ENCODE measurements at regions not wholly inside any gene's neighbourhood (a gene's known extent, or its start where the extent isn't known, plus 50 kb on each side); places are given as distances from the start of the nearest gene placed in this dataset.

GRCh38 chr6:47974106-47974505 is 136.9 kb downstream of the PTCHD4 start:
- Mint-ChIP-seq H3K4me1 (no peaks in the 10 kb centered on the region), H3K27me3 (no peaks in the 10 kb centered on the region), H3K27ac (no peak overlapping the region), H3K9me3 (ENCODE audit: low read depth) (no peaks in the 10 kb centered on the region), H3K4me3 (no peak overlapping the region), H3K36me3 (no peaks in the 10 kb centered on the region)
- DNase-seq, result no peak
- no peak for ATAC-seq
- CTCF ChIA-PET, result no interaction called here

DNA sequence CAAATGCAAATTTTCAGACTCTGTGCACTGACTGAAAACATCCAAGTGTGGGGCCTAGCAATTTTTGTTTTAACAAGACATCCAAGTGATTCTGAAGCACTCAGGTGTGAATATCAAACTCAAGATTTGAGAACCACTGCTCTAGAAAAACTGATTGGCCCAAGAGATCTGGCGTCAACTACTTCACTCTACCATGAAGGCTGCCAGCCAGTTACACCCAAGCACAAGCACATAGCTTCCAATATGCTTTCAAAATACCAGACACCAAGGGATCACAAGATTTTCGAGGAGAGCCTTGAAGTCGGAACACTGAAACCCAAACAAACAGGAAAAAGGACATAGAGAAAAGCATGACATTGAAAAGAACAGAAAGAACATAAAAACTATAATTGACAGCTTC is 140.2 kb downstream of the PTCHD4 start:
- no peak overlapping the region for H3K4me3 Mint-ChIP-seq
- H3K27ac Mint-ChIP-seq, result no peak overlapping the region
- ATAC-seq (no peak), DNase-seq (no peak)
- no peaks in the 10 kb centered on the region for H3K27me3 Mint-ChIP-seq
- H3K36me3 Mint-ChIP-seq, result no peaks in the 10 kb centered on the region
- CTCF ChIA-PET, result no interaction called here
- H3K4me1 Mint-ChIP-seq, result no peaks in the 10 kb centered on the region
- no peaks in the 10 kb centered on the region for H3K9me3 Mint-ChIP-seq (ENCODE audit: low read depth)

GRCh38 chr6:47967843-47968242 is 143.2 kb downstream of the PTCHD4 start:
- Mint-ChIP-seq H3K27me3 (no peaks in the 10 kb centered on the region), H3K27ac (no peak overlapping the region), H3K4me3 (no peak overlapping the region), H3K4me1 (no peaks in the 10 kb centered on the region), H3K36me3 (no peaks in the 10 kb centered on the region), H3K9me3 (ENCODE audit: low read depth) (no peaks in the 10 kb centered on the region)
- ATAC-seq, result no peak
- CTCF ChIA-PET, result no interaction called here
- DNase-seq, result no peak

GRCh38 chr6:47964969-47965368 is 146.0 kb downstream of the PTCHD4 start:
- H3K27ac Mint-ChIP-seq, result no peak overlapping the region
- H3K4me1 Mint-ChIP-seq, result no peaks in the 10 kb centered on the region
- H3K27me3 Mint-ChIP-seq, result no peaks in the 10 kb centered on the region
- ATAC-seq (no peak), DNase-seq (no peak)
- H3K36me3 Mint-ChIP-seq, result no peaks in the 10 kb centered on the region
- no peaks in the 10 kb centered on the region for H3K9me3 Mint-ChIP-seq (ENCODE audit: low read depth)
- no peak overlapping the region for H3K4me3 Mint-ChIP-seq
- CTCF ChIA-PET, result no interaction called here

- no peak overlapping the region for H3K27ac Mint-ChIP-seq
- H3K27me3 Mint-ChIP-seq, result no peaks in the 10 kb centered on the region
- DNase-seq, result no peak
- CTCF ChIA-PET, result no interaction called here
- no peaks in the 10 kb centered on the region for H3K9me3 Mint-ChIP-seq (ENCODE audit: low read depth)
- no peak for ATAC-seq
- no peak overlapping the region for H3K4me3 Mint-ChIP-seq
- no peaks in the 10 kb centered on the region for H3K4me1 Mint-ChIP-seq
- no peaks in the 10 kb centered on the region for H3K36me3 Mint-ChIP-seq
Measured at GRCh38 chr6:47952640-47953039, 158.4 kb downstream of the PTCHD4 start.

DNA sequence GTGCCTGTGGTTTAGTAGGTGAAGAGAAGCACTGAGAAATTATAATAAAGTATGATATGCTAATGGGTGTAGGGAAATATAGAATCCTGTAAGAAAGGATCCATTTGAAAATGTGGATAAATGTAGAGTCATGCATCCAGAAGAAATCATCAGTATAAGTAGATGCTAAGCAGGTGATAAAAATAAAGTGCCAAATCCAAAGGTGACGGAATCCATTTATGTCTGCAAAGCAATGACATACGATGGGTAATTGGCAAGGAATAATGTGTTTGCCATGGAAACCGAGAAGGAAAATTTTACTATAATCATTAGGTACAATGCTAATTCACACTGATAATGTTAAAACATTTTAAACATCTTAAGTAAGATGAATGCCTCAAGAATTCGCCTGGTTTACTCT is 163.0 kb downstream of the OPN5 start:
- CTCF ChIA-PET, result no interaction called here
- Mint-ChIP-seq H3K36me3 (no peaks in the 10 kb centered on the region), H3K9me3 (ENCODE audit: low read depth) (no peaks in the 10 kb centered on the region), H3K27me3 (no peaks in the 10 kb centered on the region), H3K4me3 (no peak overlapping the region), H3K4me1 (no peaks in the 10 kb centered on the region), H3K27ac (no peak overlapping the region)
- ATAC-seq (no peak), DNase-seq (no peak)

- H3K4me1 Mint-ChIP-seq, result no peaks in the 10 kb centered on the region
- H3K27ac Mint-ChIP-seq, result no peak overlapping the region
- H3K36me3 Mint-ChIP-seq, result no peaks in the 10 kb centered on the region
- H3K27me3 Mint-ChIP-seq, result no peaks in the 10 kb centered on the region
- H3K4me3 Mint-ChIP-seq, result no peak overlapping the region
- peaks cover 3% of the 10 kb centered on the region for H3K9me3 Mint-ChIP-seq (ENCODE audit: low read depth)
- ATAC-seq, result no peak
- DNase-seq, result no peak
- CTCF ChIA-PET, result no interaction called here
Measured at GRCh38 chr6:47938405-47938804, 156.6 kb downstream of the OPN5 start.

- H3K4me1 Mint-ChIP-seq, result no peaks in the 10 kb centered on the region
- H3K9me3 Mint-ChIP-seq (ENCODE audit: low read depth), result peaks cover 3% of the 10 kb centered on the region
- CTCF ChIA-PET, result no interaction called here
Measured at GRCh38 chr6:47936820-47937219, 155.0 kb downstream of the OPN5 start.

DNA sequence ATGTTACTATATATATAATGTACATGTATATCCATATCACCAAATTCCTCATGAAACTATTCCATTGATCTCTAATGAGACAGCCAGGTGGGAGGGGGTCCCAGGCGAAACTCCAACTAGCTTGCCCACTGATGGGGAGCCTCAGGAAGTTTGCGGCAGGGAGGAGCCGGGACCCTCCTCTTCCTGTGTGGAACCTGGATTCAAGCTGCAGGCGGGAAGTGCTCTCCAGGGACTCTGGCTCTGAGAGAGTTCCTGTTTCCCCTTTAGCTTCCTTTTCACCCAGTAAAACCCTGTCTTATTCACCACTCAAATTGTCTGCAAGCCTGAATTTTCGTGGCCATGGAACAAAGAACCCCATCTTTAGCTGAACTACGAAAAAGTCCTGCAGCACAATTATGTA is 152.2 kb downstream of the OPN5 start:
- CTCF ChIA-PET, result no interaction called here

More at GRCh38 chr6:47936820-47937219, 155.0 kb downstream of the OPN5 start:
- ATAC-seq (no peak), DNase-seq (no peak)
- H3K4me3 Mint-ChIP-seq, result no peak overlapping the region
- no peak overlapping the region for H3K27ac Mint-ChIP-seq
- H3K27me3 Mint-ChIP-seq, result no peaks in the 10 kb centered on the region
- no peaks in the 10 kb centered on the region for H3K36me3 Mint-ChIP-seq

GRCh38 chr6:47932575-47932974 is 150.7 kb downstream of the OPN5 start:
- Mint-ChIP-seq H3K4me3 (no peak overlapping the region), H3K36me3 (no peaks in the 10 kb centered on the region), H3K9me3 (ENCODE audit: low read depth) (peaks cover 3% of the 10 kb centered on the region), H3K27me3 (no peaks in the 10 kb centered on the region), H3K4me1 (no peaks in the 10 kb centered on the region), H3K27ac (no peak overlapping the region)
- DNase-seq (no peak), ATAC-seq (no peak)
- CTCF ChIA-PET, result no interaction called here

More for the DNA sequence above, 152.2 kb downstream of the OPN5 start:
- Mint-ChIP-seq H3K27ac (no peak overlapping the region), H3K4me1 (no peaks in the 10 kb centered on the region), H3K9me3 (ENCODE audit: low read depth) (peaks cover 3% of the 10 kb centered on the region), H3K36me3 (no peaks in the 10 kb centered on the region), H3K4me3 (no peak overlapping the region), H3K27me3 (no peaks in the 10 kb centered on the region)
- no peak for DNase-seq
- ATAC-seq, result no peak

DNA sequence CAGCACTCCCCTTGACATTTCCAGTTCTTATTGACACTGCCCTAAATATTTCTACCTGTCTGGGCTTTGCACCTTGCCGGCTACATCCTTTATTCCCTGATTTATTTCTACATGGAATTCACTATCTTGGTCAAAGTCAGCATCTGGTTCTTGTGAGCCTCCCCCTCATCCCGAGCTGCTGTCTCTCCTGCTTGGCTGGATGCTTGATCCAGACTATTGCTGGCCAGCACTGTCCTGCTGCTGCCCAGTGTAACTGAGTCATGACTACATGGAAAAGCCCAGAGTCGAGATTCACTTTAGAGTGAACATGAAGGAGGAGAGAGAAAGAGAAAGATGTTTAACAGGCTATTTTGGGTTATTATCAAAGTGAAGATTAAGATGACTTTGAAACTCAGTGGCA is 142.2 kb downstream of the OPN5 start:
- Mint-ChIP-seq H3K4me1 (no peaks in the 10 kb centered on the region), H3K36me3 (no peaks in the 10 kb centered on the region), H3K4me3 (no peak overlapping the region), H3K27me3 (no peaks in the 10 kb centered on the region), H3K27ac (no peak overlapping the region), H3K9me3 (ENCODE audit: low read depth) (no peaks in the 10 kb centered on the region)
- no peak for ATAC-seq
- CTCF ChIA-PET, result no interaction called here
- no peak for DNase-seq

- H3K9me3 Mint-ChIP-seq (ENCODE audit: low read depth), result no peaks in the 10 kb centered on the region
- DNase-seq (no peak), ATAC-seq (no peak)
- H3K4me1 Mint-ChIP-seq, result no peaks in the 10 kb centered on the region
- H3K36me3 Mint-ChIP-seq, result no peaks in the 10 kb centered on the region
- CTCF ChIA-PET, result no interaction called here
- H3K4me3 Mint-ChIP-seq, result no peak overlapping the region
- H3K27me3 Mint-ChIP-seq, result no peaks in the 10 kb centered on the region
- H3K27ac Mint-ChIP-seq, result no peak overlapping the region
Measured at GRCh38 chr6:47922391-47922790, 140.6 kb downstream of the OPN5 start.

- ATAC-seq, result no peak
- no peaks in the 10 kb centered on the region for H3K27me3 Mint-ChIP-seq
- CTCF ChIA-PET, result no interaction called here
- no peak for DNase-seq
- H3K9me3 Mint-ChIP-seq (ENCODE audit: low read depth), result no peaks in the 10 kb centered on the region
- no peak overlapping the region for H3K27ac Mint-ChIP-seq
- no peaks in the 10 kb centered on the region for H3K36me3 Mint-ChIP-seq
- no peaks in the 10 kb centered on the region for H3K4me1 Mint-ChIP-seq
- H3K4me3 Mint-ChIP-seq, result no peak overlapping the region
Measured at GRCh38 chr6:47919875-47920274, 138.0 kb downstream of the OPN5 start.

DNA sequence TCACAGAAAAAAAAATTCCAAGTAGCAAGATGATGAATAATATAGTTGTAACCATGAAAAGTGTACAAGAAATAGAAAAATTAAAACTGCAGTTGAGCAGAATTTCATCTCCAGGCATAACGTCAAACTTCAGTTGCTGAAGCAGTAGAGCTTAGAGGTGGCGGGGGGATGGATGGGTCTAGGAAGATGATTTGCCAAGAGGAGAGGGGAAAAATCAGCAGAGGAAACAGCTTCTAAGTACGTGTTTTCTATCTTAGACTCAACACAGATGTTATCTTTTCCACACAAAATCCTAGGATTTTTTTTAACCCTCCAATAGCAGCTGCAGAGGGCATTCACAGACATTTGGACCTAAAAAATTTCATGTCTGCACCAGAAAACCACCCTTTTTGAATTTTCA is 136.0 kb downstream of the OPN5 start:
- Mint-ChIP-seq H3K36me3 (no peaks in the 10 kb centered on the region), H3K27me3 (no peaks in the 10 kb centered on the region), H3K4me3 (no peak overlapping the region), H3K9me3 (ENCODE audit: low read depth) (no peaks in the 10 kb centered on the region), H3K4me1 (no peaks in the 10 kb centered on the region), H3K27ac (no peak overlapping the region)
- DNase-seq (no peak), ATAC-seq (no peak)
- CTCF ChIA-PET, result no interaction called here

DNA sequence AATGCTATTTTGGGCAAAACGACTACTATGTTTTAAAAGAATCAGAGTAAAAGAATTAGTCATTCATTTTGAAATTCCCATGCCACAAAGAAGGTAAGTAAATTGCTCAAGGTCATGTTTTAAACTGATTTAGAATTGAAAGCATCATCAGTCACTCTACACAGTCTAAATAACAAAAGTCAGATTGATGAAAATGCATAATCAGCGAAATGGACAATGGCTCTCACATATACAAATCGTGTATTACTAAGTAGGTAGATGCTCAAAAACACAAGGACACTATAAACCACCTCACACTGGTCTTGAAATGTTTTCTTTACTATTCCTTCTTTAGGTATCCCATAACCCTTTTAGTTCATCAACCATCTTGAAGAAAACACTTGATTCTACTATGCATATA is 135.4 kb downstream of the OPN5 start:
- CTCF ChIA-PET, result no interaction called here
- ATAC-seq (no peak), DNase-seq (no peak)
- H3K4me1 Mint-ChIP-seq, result no peaks in the 10 kb centered on the region
- no peaks in the 10 kb centered on the region for H3K36me3 Mint-ChIP-seq
- no peaks in the 10 kb centered on the region for H3K27me3 Mint-ChIP-seq
- no peak overlapping the region for H3K27ac Mint-ChIP-seq
- H3K4me3 Mint-ChIP-seq, result no peak overlapping the region
- no peaks in the 10 kb centered on the region for H3K9me3 Mint-ChIP-seq (ENCODE audit: low read depth)
